ENCODE measurements at regions not wholly inside any gene's neighbourhood (a gene's known extent, or its start where the extent isn't known, plus 50 kb on each side); places are given as distances from the start of the nearest gene placed in this dataset.

DNA sequence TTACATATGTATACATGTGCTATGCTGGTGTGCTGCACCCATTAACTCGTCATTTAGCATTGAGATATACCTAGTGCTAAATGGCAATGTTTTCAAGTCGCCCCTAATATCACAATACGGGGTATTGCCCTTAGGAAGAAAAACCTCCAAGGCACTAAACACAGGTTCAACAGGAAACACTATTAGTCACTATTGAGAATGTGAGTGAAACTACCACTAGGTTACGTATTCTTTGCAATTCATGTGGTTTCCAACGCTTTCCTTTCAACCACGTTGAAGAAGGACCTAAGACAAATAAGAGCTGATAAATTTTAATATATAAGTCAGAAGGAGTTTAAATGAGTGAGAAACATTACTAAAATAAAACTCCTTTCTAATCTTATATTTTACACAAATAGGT, 134.7 kb upstream of the SPANXN4 start:
- TF ChIP-seq, protein P1, sequence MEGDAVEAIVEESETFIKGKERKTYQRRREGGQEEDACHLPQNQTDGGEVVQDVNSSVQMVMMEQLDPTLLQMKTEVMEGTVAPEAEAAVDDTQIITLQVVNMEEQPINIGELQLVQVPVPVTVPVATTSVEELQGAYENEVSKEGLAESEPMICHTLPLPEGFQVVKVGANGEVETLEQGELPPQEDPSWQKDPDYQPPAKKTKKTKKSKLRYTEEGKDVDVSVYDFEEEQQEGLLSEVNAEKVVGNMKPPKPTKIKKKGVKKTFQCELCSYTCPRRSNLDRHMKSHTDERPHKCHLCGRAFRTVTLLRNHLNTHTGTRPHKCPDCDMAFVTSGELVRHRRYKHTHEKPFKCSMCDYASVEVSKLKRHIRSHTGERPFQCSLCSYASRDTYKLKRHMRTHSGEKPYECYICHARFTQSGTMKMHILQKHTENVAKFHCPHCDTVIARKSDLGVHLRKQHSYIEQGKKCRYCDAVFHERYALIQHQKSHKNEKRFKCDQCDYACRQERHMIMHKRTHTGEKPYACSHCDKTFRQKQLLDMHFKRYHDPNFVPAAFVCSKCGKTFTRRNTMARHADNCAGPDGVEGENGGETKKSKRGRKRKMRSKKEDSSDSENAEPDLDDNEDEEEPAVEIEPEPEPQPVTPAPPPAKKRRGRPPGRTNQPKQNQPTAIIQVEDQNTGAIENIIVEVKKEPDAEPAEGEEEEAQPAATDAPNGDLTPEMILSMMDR (conservative IDR thresholded peaks at IDR 0.05; ENCODE audit: low read length), result no peak
- no peak for TF ChIP-seq EZH2phosphoT487 (IDR thresholded peaks at IDR 0.05; ENCODE audit: borderline replicate concordance)

Measured in Loucy (cell line).